ENCODE measurements at regions not wholly inside any gene's neighbourhood (a gene's known extent, or its start where the extent isn't known, plus 50 kb on each side); places are given as distances from the start of the nearest gene placed in this dataset.

- TF ChIP-seq CTCF (IDR thresholded peaks at IDR 0.05) (no peak), POLR2A (IDR thresholded peaks at IDR 0.05) (no peak)
Measured at GRCh38 chr18:37675699-37676098, 110.1 kb upstream of the CELF4 start.
